HepG2 (cell line): ENCODE measurements at regions not wholly inside any gene's neighbourhood (a gene's known extent, or its start where the extent isn't known, plus 50 kb on each side); places are given as distances from the start of the nearest gene placed in this dataset.

Experiments used
- ATAC-seq: fragments of 200-7000 bp; cut with Tn5 transposase; 3 replicates; pipeline ENCODE4 v1.9.1; 2020; ENCODE audit warnings: mild to moderate bottlenecking, moderate library complexity
- BruUV-seq: library from RNA; stranded (reverse); fragments of 400-500 nt; replicated peaks from 2 replicates; lab custom pipeline; 2021; lab: Mats Ljungman, UMichigan
- CTCF ChIA-PET: fragments of 300-600 bp; formaldehyde crosslinking; extraction: SDS; loops from one replicate; lab custom pipeline; 2021; ENCODE audit warnings: low total read pairs, inconsistent platforms, low intra/inter-chr PET ratio; lab: Yijun Ruan, JAX
- POLR2A ChIA-PET: fragments of 350-600 bp; sonication (Branson Sonifier 250); formaldehyde crosslinking; loops from one replicate; lab custom pipeline; 2020; ENCODE audit warnings: antibody characterized with exemption, inconsistent platforms; lab: Yijun Ruan, JAX
- DNase-seq: peaks from one replicate; pipeline ENCODE4 v3.0.0-alpha.2; 2015; ENCODE audit warnings: low spot score
- FAIRE-seq: peaks from 3 replicates; lab custom pipeline; 2011; peaks lifted over from hg19 to GRCh38; lab: Jason Lieb, UNC
- H2AFZ ChIP-seq: one replicate; pipeline ENCODE4 v1.6.1; 2011; ENCODE audit warnings: low read length, inconsistent platforms
- H3K27ac ChIP-seq: fragments of 300-600 bp; 3 replicates; pipeline ENCODE4 v1.8.0; 2011; ENCODE audit warnings: mixed run types, mild to moderate bottlenecking, mixed read lengths, low read length, inconsistent platforms; ENCODE audit not compliant: insufficient read depth; ENCODE audit errors: extremely low read length
- H3K27me3 ChIP-seq, 2 experiments: fragments of 200-600 bp in 1 of 2; 2 replicates in 1 of 2; 3 replicates in 1 of 2; pipeline versions ENCODE4 v1.6.0 to v1.8.0; 2011; ENCODE audit warnings: low read length in 2 of 2, mild to moderate bottlenecking in 2 of 2, moderate library complexity in 2 of 2, inconsistent platforms in 1 of 2; ENCODE audit not compliant: insufficient read depth in 2 of 2, control insufficient read depth in 1 of 2
- H3K36me3 ChIP-seq, 2 experiments: fragments of 200-600 bp in 1 of 2; replicated peaks in 1 of 2; 2 replicates in 1 of 2; 3 replicates in 1 of 2; pipeline versions ENCODE4 v1.5.1 to v1.8.0; 2011; ENCODE audit warnings: low read length in 2 of 2, inconsistent platforms in 1 of 2; ENCODE audit not compliant: insufficient read depth in 2 of 2, control insufficient read depth in 1 of 2
- H3K4me1 ChIP-seq: 2 replicates; pipeline ENCODE4 v1.5.1; 2012; ENCODE audit warnings: low read length, inconsistent platforms; ENCODE audit not compliant: insufficient read depth
- H3K4me2 ChIP-seq: 2 replicates; pipeline ENCODE4 v1.6.0; 2011; ENCODE audit warnings: low read depth, low read length, inconsistent platforms
- H3K4me3 ChIP-seq, 3 experiments: fragments of 200-600 bp in 1 of 3; sonication (generic), shearing (Covaris generic) in 1 of 3; replicated peaks in 1 of 3; 2 replicates each; pipeline ENCODE4 v1.5.1; 2011 to 2016; ENCODE audit warnings: low read length in 3 of 3, inconsistent platforms in 2 of 3, low read depth in 2 of 3, mild to moderate bottlenecking in 2 of 3, control low read depth in 1 of 3, mixed read lengths in 1 of 3; ENCODE audit not compliant: insufficient read depth in 1 of 3
- H3K79me2 ChIP-seq: one replicate; pipeline ENCODE4 v1.6.1; 2011; ENCODE audit warnings: low read length, inconsistent platforms; ENCODE audit not compliant: insufficient read depth
- H3K9ac ChIP-seq: 2 replicates; pipeline ENCODE4 v1.6.0; 2011; ENCODE audit warnings: mild to moderate bottlenecking, low read depth, low read length, inconsistent platforms; ENCODE audit not compliant: insufficient read depth
- H3K9me3 ChIP-seq: 2 replicates; pipeline ENCODE4 v1.5.1; 2012; ENCODE audit warnings: mild to moderate bottlenecking, low read length
- H4K20me1 ChIP-seq: 2 replicates; pipeline ENCODE4 v1.6.0; 2011; ENCODE audit warnings: inconsistent platforms, mild to moderate bottlenecking, low read length, moderate library complexity; ENCODE audit not compliant: insufficient read depth
- ARHGAP35 ChIP-seq: sonication (generic); formaldehyde crosslinking; IDR thresholded peaks from 2 replicates; pipeline ENCODE4 v1.9.0; 2022; ENCODE audit warnings: mild to moderate bottlenecking, inconsistent platforms, moderate library complexity, missing genetic modification reagents, borderline replicate concordance
- ATF3 ChIP-seq: sonication (generic); formaldehyde crosslinking; IDR thresholded peaks from 2 replicates; pipeline ENCODE4 v1.4.0; 2020; ENCODE audit warnings: missing genetic modification reagents
- ATF7 ChIP-seq, 2 experiments: fragments of 450-650 bp in 1 of 2; sonication (generic) in 1 of 2; formaldehyde crosslinking in 1 of 2; IDR thresholded peaks; 2 replicates each; pipeline versions ENCODE4 v1.4.0 to v1.6.1; 2016 to 2020; ENCODE audit warnings: antibody characterized with exemption in 1 of 2, mild to moderate bottlenecking in 1 of 2, missing genetic modification reagents in 1 of 2
- CC2D1A ChIP-seq: sonication (generic); formaldehyde crosslinking; IDR thresholded peaks from 2 replicates; pipeline ENCODE4 v1.8.1; 2023; ENCODE audit warnings: mild to moderate bottlenecking, missing genetic modification reagents
- ETV6 ChIP-seq: sonication (generic); formaldehyde crosslinking; conservative IDR thresholded peaks from 2 replicates; pipeline ENCODE4 v1.4.0; 2020; ENCODE audit warnings: missing genetic modification reagents
- KDM2A ChIP-seq: sonication (generic); formaldehyde crosslinking; IDR thresholded peaks from 2 replicates; pipeline ENCODE4 v1.4.0; 2020; ENCODE audit warnings: low read depth, missing genetic modification reagents, borderline replicate concordance
- MAFK ChIP-seq, 2 experiments: IDR thresholded peaks in 1 of 2; conservative IDR thresholded peaks in 1 of 2; 2 replicates each; pipeline ENCODE4 v1.6.1; 2011; ENCODE audit warnings: improper control_type of control experiment in 2 of 2, low read length in 2 of 2
- RXRB ChIP-seq: IDR thresholded peaks from 2 replicates; pipeline ENCODE4 v1.6.1; 2016; ENCODE audit warnings: borderline replicate concordance, missing genetic modification reagents, missing compliant biosample characterization
- TCF7L2 ChIP-seq: IDR thresholded peaks from 2 replicates; pipeline ENCODE4 v1.6.1; 2011; ENCODE audit warnings: mild to moderate bottlenecking, low read depth, low read length, moderate library complexity
- WGBS: methylation state at CpG from one replicate; pipeline ENCODE4 v1.1.6; 2017; ENCODE audit warnings: low lambda C conversion rate; 5-methylcytosine and 5-hydroxymethylcytosine counted together
- in situ Hi-C: cut with HindIII; loops from 2 replicates; pipeline ENCODE4 v1.10.0; 2017; ENCODE audit warnings: low pct_unique_long_range_greater_than_20kb; ENCODE audit not compliant: extremely low pct_ligation_motif_present
- intact Hi-C: fragments of 100-400 bp; cut with micrococcal nuclease; formaldehyde crosslinking; loops from one replicate; pipeline ENCODE4 v1.10.0; 2022; ENCODE audit not compliant: unreplicated experiment
- TF ChIP-seq, protein P1 (sequence below): fragments of 450-650 bp; IDR thresholded peaks from 2 replicates; pipeline ENCODE4 v1.6.1; 2016

DNA sequence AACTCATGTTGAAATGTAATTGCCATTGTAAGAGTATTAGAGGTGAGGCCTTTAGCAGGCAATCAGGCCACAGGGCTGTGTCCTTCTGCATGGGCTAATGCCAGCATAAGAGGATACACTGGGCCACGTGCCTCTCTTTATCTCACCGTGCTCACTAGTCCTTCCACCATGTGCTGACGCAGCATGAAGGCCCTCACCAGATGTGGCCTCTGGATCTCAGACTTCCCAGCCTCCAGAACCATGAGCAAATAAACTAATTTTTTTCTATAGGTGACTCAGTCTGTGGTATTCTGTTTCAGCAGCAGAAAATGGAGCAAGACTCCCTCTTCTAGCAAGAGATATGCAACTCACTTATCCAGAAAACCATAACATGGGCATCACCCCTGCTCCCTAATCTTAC, 149.7 kb upstream of the ZNF236 start:
- no peak for FAIRE-seq
- DNase-seq, result no peak
- Histone ChIP-seq H3K27ac (no peak overlapping the region), H3K79me2 (no peaks in the 10 kb centered on the region), H3K4me1 (no peaks in the 10 kb centered on the region), H3K36me3 (no peaks in the 10 kb centered on the region), H3K4me3 (no peak overlapping the region), H4K20me1 (no peaks in the 10 kb centered on the region)
- BruUV-seq, result no TSS peak
- CTCF ChIA-PET, result no interaction called here
- TF ChIP-seq, protein P1, sequence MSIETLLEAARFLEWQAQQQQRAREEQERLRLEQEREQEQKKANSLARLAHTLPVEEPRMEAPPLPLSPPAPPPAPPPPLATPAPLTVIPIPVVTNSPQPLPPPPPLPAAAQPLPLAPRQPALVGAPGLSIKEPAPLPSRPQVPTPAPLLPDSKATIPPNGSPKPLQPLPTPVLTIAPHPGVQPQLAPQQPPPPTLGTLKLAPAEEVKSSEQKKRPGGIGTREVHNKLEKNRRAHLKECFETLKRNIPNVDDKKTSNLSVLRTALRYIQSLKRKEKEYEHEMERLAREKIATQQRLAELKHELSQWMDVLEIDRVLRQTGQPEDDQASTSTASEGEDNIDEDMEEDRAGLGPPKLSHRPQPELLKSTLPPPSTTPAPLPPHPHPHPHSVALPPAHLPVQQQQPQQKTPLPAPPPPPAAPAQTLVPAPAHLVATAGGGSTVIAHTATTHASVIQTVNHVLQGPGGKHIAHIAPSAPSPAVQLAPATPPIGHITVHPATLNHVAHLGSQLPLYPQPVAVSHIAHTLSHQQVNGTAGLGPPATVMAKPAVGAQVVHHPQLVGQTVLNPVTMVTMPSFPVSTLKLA, result peak; percentile 75
- TF ChIP-seq MAFK (conservative IDR thresholded peaks at IDR 0.05 in 1 of 2, IDR thresholded peaks at IDR 0.05 in 1 of 2; ENCODE audit: low read length in 2 of 2) (peak; percentile 39 to 52; a peak in 3 of 4 replicates), ARHGAP35 (CRISPR knock-in tag) (no peak)
- TF ChIP-seq, all 625 proteins: peak for 2
- intact Hi-C loops (no loop called here), in situ Hi-C loops (no loop called here)
- H3K4me2 ChIP-seq, result no peak overlapping the region
- no peak overlapping the region for H2AFZ ChIP-seq
- peaks cover 1 to 36% of the 10 kb centered on the region in 2 experiments; a peak in 4 of 5 replicates for H3K27me3 ChIP-seq
- H3K9ac ChIP-seq, result no peak overlapping the region
- ATAC-seq, result no peak
- POLR2A ChIA-PET, result no interaction called here
- H3K9me3 ChIP-seq, result no peaks in the 10 kb centered on the region
- no CpG with 5 or more reads among the region's 3 CpGs for WGBS

GRCh38 chr18:76670564-76671288, 151.6 kb upstream of the ZNF236 start:
- Histone ChIP-seq H3K79me2 (no peaks in the 10 kb centered on the region), H4K20me1 (no peaks in the 10 kb centered on the region), H3K4me3 (no peak overlapping the region), H3K4me2 (no peak overlapping the region), H2AFZ (no peak overlapping the region), H3K9me3 (no peaks in the 10 kb centered on the region), H3K27me3 (peaks cover 1 to 33% of the 10 kb centered on the region in 2 experiments; a peak in 4 of 5 replicates), H3K27ac (no peak overlapping the region), H3K36me3 (no peaks in the 10 kb centered on the region), H3K9ac (no peak overlapping the region), H3K4me1 (no peaks in the 10 kb centered on the region)
- no peak for TF ChIP-seq RXRB (CRISPR knock-in tag)
- TF ChIP-seq CC2D1A (CRISPR knock-in tag), result no peak
- no peak for TF ChIP-seq ETV6 (CRISPR knock-in tag)
- no peak for TF ChIP-seq TCF7L2
- TF ChIP-seq KDM2A (CRISPR knock-in tag), result no peak
- no peak for TF ChIP-seq ATF3 (CRISPR knock-in tag)
- no peak for TF ChIP-seq ATF7 (IDR thresholded peaks at IDR 0.05)
- no peak for TF ChIP-seq ATF7 (CRISPR knock-in tag; IDR thresholded peaks at IDR 0.05)
- ChIA-PET POLR2A (no interaction called here), CTCF (no interaction called here)
- FAIRE-seq (no peak), ATAC-seq (no peak), DNase-seq (no peak)
- 4% methylated on average over 12 of the region's 12 CpGs for WGBS
- in situ Hi-C loops (no loop called here), intact Hi-C loops (no loop called here)
- no TSS peak for BruUV-seq
